Endothelial cell of umbilical vein (primary cell): ENCODE measurements at regions not wholly inside any gene's neighbourhood (a gene's known extent, or its start where the extent isn't known, plus 50 kb on each side); places are given as distances from the start of the nearest gene placed in this dataset.

ENCODE experiments used
- BruUV-seq: library from RNA; stranded (reverse); fragments of 400-500 nt; replicated peaks from 2 replicates; lab custom pipeline; 2021; lab: Mats Ljungman, UMichigan
- CTCF ChIA-PET: fragments of 300-600, 350-600 bp; sonication (Branson Sonifier 250); formaldehyde crosslinking; loops from one replicate; lab custom pipeline; 2021; ENCODE audit warnings: antibody characterized with exemption, inconsistent platforms; lab: Charles Lee
- POLR2A ChIA-PET: fragments of 300-600, 350-600 bp; sonication (Branson Sonifier 250); formaldehyde crosslinking; loops from one replicate; lab custom pipeline; 2021; ENCODE audit warnings: antibody characterized with exemption, inconsistent platforms; lab: Charles Lee
- DNase-seq: peaks from one replicate; pipeline ENCODE4 v3.0.0-alpha.2; 2011; ENCODE audit warnings: low read depth, low spot score
- FAIRE-seq: peaks from 2 replicates; lab custom pipeline; 2011; peaks lifted over from hg19 to GRCh38; lab: Jason Lieb, UNC
- H2AFZ ChIP-seq: 2 replicates; pipeline ENCODE4 v1.6.0; 2012; ENCODE audit warnings: low read depth, low read length, control low read depth, inconsistent platforms
- H3K27ac ChIP-seq: 2 replicates; pipeline ENCODE4 v1.5.1; 2011; ENCODE audit warnings: low read depth, mild to moderate bottlenecking, control low read depth, low read length, moderate library complexity; ENCODE audit not compliant: insufficient read depth
- H3K27me3 ChIP-seq, 2 experiments: 2 replicates each; pipeline versions ENCODE4 v1.6.0 to v1.6.1; 2011; ENCODE audit warnings: low read length in 2 of 2, mixed read lengths in 1 of 2; ENCODE audit not compliant: control insufficient read depth in 2 of 2, insufficient read depth in 2 of 2
- H3K36me3 ChIP-seq, 2 experiments: 2 replicates in 1 of 2; 3 replicates in 1 of 2; pipeline ENCODE4 v1.5.1; 2011; ENCODE audit warnings: low read length in 2 of 2, mild to moderate bottlenecking in 1 of 2, moderate library complexity in 1 of 2; ENCODE audit not compliant: control insufficient read depth in 2 of 2, insufficient read depth in 2 of 2; ENCODE audit errors: extremely low read depth in 1 of 2
- H3K4me1 ChIP-seq: 3 replicates; pipeline ENCODE4 v1.5.1; 2011; ENCODE audit warnings: mild to moderate bottlenecking, low read length; ENCODE audit not compliant: control insufficient read depth, insufficient read depth; ENCODE audit errors: extremely low read depth
- H3K4me2 ChIP-seq: 2 replicates; pipeline ENCODE4 v1.6.1; 2011; ENCODE audit warnings: low read length, control low read depth, mixed read lengths; ENCODE audit not compliant: insufficient read depth
- H3K4me3 ChIP-seq, 3 experiments: fragments of 200-600 bp in 1 of 3; sonication (generic), shearing (Covaris generic) in 1 of 3; replicated peaks in 1 of 3; 2 replicates each; pipeline ENCODE4 v1.5.1; 2011 to 2016; ENCODE audit warnings: control low read depth in 3 of 3, low read length in 3 of 3, mild to moderate bottlenecking in 2 of 3, inconsistent platforms in 1 of 3, low read depth in 1 of 3, moderate library complexity in 1 of 3; ENCODE audit not compliant: insufficient read depth in 1 of 3
- H3K79me2 ChIP-seq: 2 replicates; pipeline ENCODE4 v1.6.0; 2012; ENCODE audit warnings: low read length, inconsistent platforms; ENCODE audit not compliant: control insufficient read depth, insufficient read depth
- H3K9ac ChIP-seq: replicated peaks from 2 replicates; pipeline ENCODE3; 2011; ENCODE audit warnings: low read length, control low read depth; ENCODE audit not compliant: insufficient read depth; ENCODE audit errors: extremely low read depth
- H3K9me1 ChIP-seq: replicated peaks from 3 replicates; pipeline ENCODE4 v1.6.0; 2011; ENCODE audit warnings: mild to moderate bottlenecking, low read length; ENCODE audit not compliant: control insufficient read depth, insufficient read depth; ENCODE audit errors: extremely low read depth
- H3K9me3 ChIP-seq: replicated peaks from 2 replicates; pipeline ENCODE4 v1.5.1; 2012; ENCODE audit warnings: low read length, inconsistent platforms; ENCODE audit not compliant: control insufficient read depth, insufficient read depth
- H4K20me1 ChIP-seq: replicated peaks from 2 replicates; pipeline ENCODE3; 2011; ENCODE audit warnings: mild to moderate bottlenecking, low read length; ENCODE audit not compliant: control insufficient read depth, insufficient read depth; ENCODE audit errors: extremely low read depth
- CTCF ChIP-seq, 2 donors: IDR thresholded peaks; 1 replicate in 1 of 2; 2 replicates in 1 of 2; pipeline ENCODE4 v1.5.1; 2011; ENCODE audit warnings: low read length in 2 of 2, mild to moderate bottlenecking in 2 of 2, moderate library complexity in 2 of 2, control low read depth in 1 of 2, inconsistent platforms in 1 of 2, low read depth in 1 of 2; ENCODE audit not compliant: insufficient read depth in 1 of 2; ENCODE audit errors: extremely low read depth in 1 of 2
- EZH2 ChIP-seq: IDR thresholded peaks from 2 replicates; pipeline ENCODE4 v1.6.1; 2012; ENCODE audit warnings: borderline replicate concordance, low read depth, mild to moderate bottlenecking, moderate library complexity, low read length, inconsistent platforms; ENCODE audit not compliant: severe bottlenecking
- FOS ChIP-seq: IDR thresholded peaks from 2 replicates; pipeline ENCODE4 v1.6.1; 2011; ENCODE audit warnings: mild to moderate bottlenecking, low read length, moderate library complexity, borderline replicate concordance; ENCODE audit not compliant: insufficient read depth
- GATA2 ChIP-seq: IDR thresholded peaks from 2 replicates; pipeline ENCODE4 v1.7.0; 2011; ENCODE audit warnings: low read depth, mild to moderate bottlenecking, moderate library complexity, mixed read lengths, low read length; ENCODE audit not compliant: insufficient read length, insufficient read depth
- JUN ChIP-seq: IDR thresholded peaks from 2 replicates; pipeline ENCODE4 v1.6.1; 2011; ENCODE audit warnings: borderline replicate concordance, low read depth; ENCODE audit not compliant: insufficient read length, insufficient read depth
- MAX ChIP-seq: IDR thresholded peaks from 2 replicates; pipeline ENCODE4 v1.6.1; 2011; ENCODE audit not compliant: insufficient read depth, insufficient read length
- MYC ChIP-seq: IDR thresholded peaks from one replicate; pipeline ENCODE4 v1.6.1; 2011; ENCODE audit warnings: mild to moderate bottlenecking, low read depth, low read length
- POLR2A ChIP-seq: IDR thresholded peaks from 2 replicates; pipeline ENCODE4 v1.6.1; 2012; ENCODE audit warnings: low read depth, mild to moderate bottlenecking, control low read depth, low read length
- POLR2AphosphoS5 ChIP-seq: IDR thresholded peaks from 2 replicates; pipeline ENCODE4 v1.6.1; 2012; ENCODE audit warnings: low read depth, mild to moderate bottlenecking, control low read depth, low read length, moderate library complexity; ENCODE audit not compliant: insufficient read depth
- dilution Hi-C: fragments of 300-500 bp; cut with MboI; formaldehyde crosslinking; loops from one replicate; pipeline ENCODE4 v1.15.0; 2019; ENCODE audit warnings: low sequenced_read_pairs; ENCODE audit not compliant: extremely low pct_ligation_motif_present
- intact Hi-C: fragments of 100-400 bp; cut with micrococcal nuclease; formaldehyde crosslinking; loops from one replicate; pipeline ENCODE4 v1.10.0; 2022

- POLR2A ChIA-PET, result no interaction called here
- BruUV-seq, result no TSS peak
- Histone ChIP-seq H3K4me3 (no peak overlapping the region), H3K9ac (no peak overlapping the region), H4K20me1 (no peaks in the 10 kb centered on the region), H3K79me2 (no peaks in the 10 kb centered on the region), H3K4me1 (peaks cover 5% of the 10 kb centered on the region), H2AFZ (no peak overlapping the region), H3K27ac (no peak overlapping the region), H3K9me1 (no peaks in the 10 kb centered on the region), H3K27me3 (no peaks in the 10 kb centered on the region), H3K9me3 (no peaks in the 10 kb centered on the region), H3K4me2 (no peak overlapping the region), H3K36me3 (no peaks in the 10 kb centered on the region)
- no peak for DNase-seq
- dilution Hi-C loops, result no loop called here
- CTCF ChIA-PET, result interaction anchor here (1.9 kb wide), 1 partner anchor 108 kb away, joined by 6 read pairs; no protein-coding TSS in a partner anchor
- no peak for TF ChIP-seq EZH2
- TF ChIP-seq MAX, result no peak
- no peak for TF ChIP-seq JUN
- intact Hi-C loops, result no loop called here
- no peak for FAIRE-seq
These were observed 272.0 kb downstream of the XXYLT1 start for GRCh38 chr3:194998948-194999347.

GRCh38 chr3:194999491-194999890, 271.5 kb downstream of the XXYLT1 start:
- Histone ChIP-seq H3K9me1 (no peaks in the 10 kb centered on the region), H3K9ac (no peak overlapping the region), H3K4me1 (peaks cover 5% of the 10 kb centered on the region), H2AFZ (no peak overlapping the region), H3K9me3 (no peaks in the 10 kb centered on the region), H3K4me3 (no peak overlapping the region), H4K20me1 (no peaks in the 10 kb centered on the region), H3K27ac (no peak overlapping the region), H3K27me3 (no peaks in the 10 kb centered on the region), H3K36me3 (no peaks in the 10 kb centered on the region), H3K4me2 (no peak overlapping the region), H3K79me2 (no peaks in the 10 kb centered on the region)
- no peak for TF ChIP-seq JUN
- TF ChIP-seq CTCF (IDR thresholded peaks at IDR 0.05; ENCODE audit: extremely low read depth in 1 of 2, insufficient read depth in 1 of 2, low read depth in 1 of 2, low read length in 2 of 2), result no peak
- no peak for TF ChIP-seq MAX
- TF ChIP-seq EZH2, result no peak
- no peak for TF ChIP-seq POLR2AphosphoS5
- no peak for TF ChIP-seq GATA2
- no peak for TF ChIP-seq MYC
- no peak for TF ChIP-seq FOS
- no peak for TF ChIP-seq POLR2A
- BruUV-seq, result no TSS peak
- FAIRE-seq (no peak), DNase-seq (no peak)
- CTCF ChIA-PET, result interaction anchor here (1.9 kb wide), 1 partner anchor 107 kb away, joined by 6 read pairs; no protein-coding TSS in a partner anchor
- POLR2A ChIA-PET, result no interaction called here
- dilution Hi-C loops (no loop called here), intact Hi-C loops (no loop called here)
